ENCODE measurements at regions not wholly inside any gene's neighbourhood (a gene's known extent, or its start where the extent isn't known, plus 50 kb on each side); places are given as distances from the start of the nearest gene placed in this dataset.

DNA sequence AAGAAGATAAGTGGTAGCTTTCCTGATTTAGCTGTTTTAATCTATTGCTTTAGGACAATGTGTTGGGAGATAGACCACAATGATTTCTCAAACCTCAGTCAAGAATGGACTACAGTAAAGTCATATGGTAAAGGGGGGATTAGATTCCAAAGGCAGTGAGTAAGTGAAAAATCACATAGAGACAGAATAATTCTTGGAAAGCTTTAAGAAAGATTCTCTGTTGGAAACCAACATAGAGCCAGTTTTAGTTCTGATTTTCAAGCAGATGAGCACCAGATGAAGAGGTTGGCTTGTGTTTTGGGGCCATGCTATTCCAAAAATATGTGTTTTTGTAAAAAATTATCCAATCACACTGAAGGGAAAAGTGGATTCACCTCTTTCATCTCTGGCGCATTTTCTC is 256.8 kb upstream of the RPS23 start:
- TF ChIP-seq POLR2AphosphoS5 (IDR thresholded peaks at IDR 0.05) (no peak), CTCF (IDR thresholded peaks at IDR 0.05) (no peak), POLR2A (IDR thresholded peaks at IDR 0.05) (no peak)
